Adrenal gland (tissue), 5 donors: ENCODE measurements at regions not wholly inside any gene's neighbourhood (a gene's known extent, or its start where the extent isn't known, plus 50 kb on each side); places are given as distances from the start of the nearest gene placed in this dataset.

Experiments
- POLR2A ChIP-seq, 2 donors: fragments of 450-650 bp; IDR thresholded peaks; one replicate each; pipeline ENCODE4 v1.6.1; 2017; ENCODE audit warnings: antibody characterized with exemption in 2 of 2, mild to moderate bottlenecking in 2 of 2, moderate library complexity in 1 of 2
- TF ChIP-seq, protein P1 (sequence below), 6 experiments: fragments of 450-650 bp in 4 of 6; fragments of 200-600 bp in 2 of 6; sonication (generic) in 1 of 6; IDR thresholded peaks; 1 replicate in 5 of 6; 2 replicates in 1 of 6; pipeline versions ENCODE4 v1.5.1 to v1.8.0; 2016 to 2021; ENCODE audit warnings: antibody characterized with exemption in 6 of 6, mild to moderate bottlenecking in 2 of 6, moderate library complexity in 1 of 6
- donor health status: DM: no; HTN: no; CAD: no.

- no peak for TF ChIP-seq POLR2A (IDR thresholded peaks at IDR 0.05)
- TF ChIP-seq, protein P1, sequence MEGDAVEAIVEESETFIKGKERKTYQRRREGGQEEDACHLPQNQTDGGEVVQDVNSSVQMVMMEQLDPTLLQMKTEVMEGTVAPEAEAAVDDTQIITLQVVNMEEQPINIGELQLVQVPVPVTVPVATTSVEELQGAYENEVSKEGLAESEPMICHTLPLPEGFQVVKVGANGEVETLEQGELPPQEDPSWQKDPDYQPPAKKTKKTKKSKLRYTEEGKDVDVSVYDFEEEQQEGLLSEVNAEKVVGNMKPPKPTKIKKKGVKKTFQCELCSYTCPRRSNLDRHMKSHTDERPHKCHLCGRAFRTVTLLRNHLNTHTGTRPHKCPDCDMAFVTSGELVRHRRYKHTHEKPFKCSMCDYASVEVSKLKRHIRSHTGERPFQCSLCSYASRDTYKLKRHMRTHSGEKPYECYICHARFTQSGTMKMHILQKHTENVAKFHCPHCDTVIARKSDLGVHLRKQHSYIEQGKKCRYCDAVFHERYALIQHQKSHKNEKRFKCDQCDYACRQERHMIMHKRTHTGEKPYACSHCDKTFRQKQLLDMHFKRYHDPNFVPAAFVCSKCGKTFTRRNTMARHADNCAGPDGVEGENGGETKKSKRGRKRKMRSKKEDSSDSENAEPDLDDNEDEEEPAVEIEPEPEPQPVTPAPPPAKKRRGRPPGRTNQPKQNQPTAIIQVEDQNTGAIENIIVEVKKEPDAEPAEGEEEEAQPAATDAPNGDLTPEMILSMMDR (IDR thresholded peaks at IDR 0.05) = no peak
Measured at GRCh38 chr2:59804732-59805131, 748.7 kb downstream of the BCL11A start.
